Parathyroid adenoma (tissue), 2 donors: ENCODE measurements at regions not wholly inside any gene's neighbourhood (a gene's known extent, or its start where the extent isn't known, plus 50 kb on each side); places are given as distances from the start of the nearest gene placed in this dataset.

Source experiments
- H2AFZ ChIP-seq: fragments of 300-600 bp; sonication (generic); one replicate; pipeline ENCODE4 v1.7.0; 2017; ENCODE audit warnings: antibody characterized with exemption, mild to moderate bottlenecking
- H3K27ac ChIP-seq: fragments of 300-600 bp; sonication (generic); one replicate; pipeline ENCODE4 v1.7.0; 2017
- H3K27me3 ChIP-seq: fragments of 300-600 bp; sonication (generic); one replicate; pipeline ENCODE4 v1.7.0; 2017; ENCODE audit warnings: low read length; ENCODE audit not compliant: control insufficient read depth, insufficient read depth
- H3K36me3 ChIP-seq: fragments of 300-600 bp; sonication (generic); one replicate; pipeline ENCODE4 v1.7.0; 2017; ENCODE audit warnings: low read length; ENCODE audit not compliant: control insufficient read depth, insufficient read depth
- H3K4me1 ChIP-seq: fragments of 300-600 bp; sonication (generic); one replicate; pipeline ENCODE4 v1.7.0; 2017; ENCODE audit warnings: control low read depth
- H3K4me2 ChIP-seq: fragments of 300-600 bp; sonication (generic); one replicate; pipeline ENCODE4 v1.7.0; 2017; ENCODE audit warnings: low read length
- H3K4me3 ChIP-seq: fragments of 300-600 bp; sonication (generic); one replicate; pipeline ENCODE4 v1.7.0; 2017; ENCODE audit warnings: low read depth, low read length
- H3K79me2 ChIP-seq: fragments of 300-600 bp; sonication (generic); one replicate; pipeline ENCODE4 v1.7.0; 2017; ENCODE audit warnings: control low read depth
- H3K9ac ChIP-seq: fragments of 300-600 bp; sonication (generic); one replicate; pipeline ENCODE4 v1.7.0; 2017; ENCODE audit warnings: mild to moderate bottlenecking
- H3K9me3 ChIP-seq: fragments of 300-600 bp; sonication (generic); one replicate; pipeline ENCODE4 v1.7.0; 2017; ENCODE audit warnings: low read length; ENCODE audit not compliant: control insufficient read depth
- CTCF ChIP-seq: fragments of 300-600 bp; sonication (generic); IDR thresholded peaks from one replicate; pipeline ENCODE4 v1.7.0; 2017; ENCODE audit warnings: antibody characterized with exemption, mild to moderate bottlenecking
- donor health status: primary hyperparathyroidism.

- no peak overlapping the region for H3K4me2 ChIP-seq
- no peak overlapping the region for H3K9ac ChIP-seq
- no peak overlapping the region for H2AFZ ChIP-seq
- H3K36me3 ChIP-seq, result no peaks in the 10 kb centered on the region
- no peak overlapping the region for H3K4me3 ChIP-seq
- no peaks in the 10 kb centered on the region for H3K9me3 ChIP-seq
- no peak for TF ChIP-seq CTCF
- no peaks in the 10 kb centered on the region for H3K79me2 ChIP-seq
- H3K27ac ChIP-seq, result no peak overlapping the region
- no peaks in the 10 kb centered on the region for H3K27me3 ChIP-seq
- no peaks in the 10 kb centered on the region for H3K4me1 ChIP-seq
Observed at GRCh38 chr9:94014920-94015319, 59.8 kb upstream of the BARX1 start.

- H2AFZ ChIP-seq, result no peak overlapping the region
- no peak overlapping the region for H3K9ac ChIP-seq
- H3K36me3 ChIP-seq, result no peaks in the 10 kb centered on the region
- no peaks in the 10 kb centered on the region for H3K27me3 ChIP-seq
- no peaks in the 10 kb centered on the region for H3K4me1 ChIP-seq
- no peak overlapping the region for H3K4me2 ChIP-seq
- H3K9me3 ChIP-seq, result no peaks in the 10 kb centered on the region
- H3K27ac ChIP-seq, result no peak overlapping the region
- no peak overlapping the region for H3K4me3 ChIP-seq
- H3K79me2 ChIP-seq, result no peaks in the 10 kb centered on the region
- peak; percentile 33 for TF ChIP-seq CTCF
Observed at GRCh38 chr9:94014066-94014654, 59.0 kb upstream of the BARX1 start.

- Histone ChIP-seq H3K27ac (no peak overlapping the region), H3K27me3 (no peaks in the 10 kb centered on the region), H3K79me2 (no peaks in the 10 kb centered on the region), H2AFZ (peak overlapping the region; percentile 22), H3K4me2 (no peak overlapping the region), H3K4me1 (no peaks in the 10 kb centered on the region), H3K4me3 (no peak overlapping the region), H3K36me3 (no peaks in the 10 kb centered on the region), H3K9ac (no peak overlapping the region), H3K9me3 (no peaks in the 10 kb centered on the region)
- no peak for TF ChIP-seq CTCF
Observed at GRCh38 chr9:94010980-94011533, 55.9 kb upstream of the BARX1 start.

- Histone ChIP-seq H3K9me3 (no peaks in the 10 kb centered on the region), H3K9ac (no peak overlapping the region), H3K79me2 (no peaks in the 10 kb centered on the region), H3K4me3 (no peak overlapping the region), H2AFZ (no peak overlapping the region), H3K36me3 (no peaks in the 10 kb centered on the region), H3K27ac (no peak overlapping the region), H3K4me1 (no peaks in the 10 kb centered on the region), H3K4me2 (no peak overlapping the region), H3K27me3 (no peaks in the 10 kb centered on the region)
- no peak for TF ChIP-seq CTCF
Observed at GRCh38 chr9:94005272-94005901, 50.2 kb upstream of the BARX1 start.
